Common myeloid progenitor, CD34-positive (primary cell): ENCODE measurements at regions not wholly inside any gene's neighbourhood (a gene's known extent, or its start where the extent isn't known, plus 50 kb on each side); places are given as distances from the start of the nearest gene placed in this dataset.

ENCODE experiments used
- CTCF ChIA-PET: fragments of 350-600 bp; sonication (Branson Sonifier 250); formaldehyde crosslinking; loops from one replicate; lab custom pipeline; 2021; ENCODE audit warnings: antibody characterized with exemption; lab: Charles Lee
- POLR2A ChIA-PET: fragments of 350-600 bp; sonication (Branson Sonifier 250); formaldehyde crosslinking; loops from one replicate; lab custom pipeline; 2021; ENCODE audit warnings: antibody characterized with exemption; lab: Charles Lee
- DNase-seq, 3 donors: peaks; one replicate each; pipeline versions ENCODE4 v3.0.0 to v3.0.0-alpha.2; 2013
- H3K27ac ChIP-seq, 2 experiments: 1 replicate in 1 of 2; 2 replicates in 1 of 2; pipeline ENCODE4 v1.7.0; 2013; ENCODE audit warnings: inconsistent platforms in 2 of 2, low read length in 2 of 2, mild to moderate bottlenecking in 2 of 2, low read depth in 1 of 2, moderate library complexity in 1 of 2; ENCODE audit not compliant: severe bottlenecking in 2 of 2, insufficient read depth in 1 of 2, poor library complexity in 1 of 2
- H3K27me3 ChIP-seq, 5 experiments: replicated peaks in 2 of 5; 1 replicate in 3 of 5; 2 replicates in 2 of 5; pipeline versions ENCODE4 v1.6.1 to v1.7.0; 2013; ENCODE audit warnings: low read length in 4 of 5, mild to moderate bottlenecking in 2 of 5, moderate library complexity in 2 of 5, inconsistent platforms in 1 of 5; ENCODE audit not compliant: insufficient read depth in 5 of 5, control insufficient read depth in 4 of 5
- H3K36me3 ChIP-seq, 4 experiments: 1 replicate in 2 of 4; 2 replicates in 2 of 4; pipeline versions ENCODE4 v1.6.1 to v1.7.0; 2013; ENCODE audit warnings: low read length in 3 of 4, control low read depth in 1 of 4, mild to moderate bottlenecking in 1 of 4; ENCODE audit not compliant: control insufficient read depth in 4 of 4, insufficient read depth in 4 of 4
- H3K4me1 ChIP-seq, 4 experiments: 1 replicate in 3 of 4; 2 replicates in 1 of 4; pipeline versions ENCODE4 v1.6.1 to v1.7.1; 2013; ENCODE audit warnings: low read length in 3 of 4, mild to moderate bottlenecking in 3 of 4, control low read depth in 1 of 4, inconsistent platforms in 1 of 4, moderate library complexity in 1 of 4; ENCODE audit not compliant: control insufficient read depth in 4 of 4, insufficient read depth in 4 of 4; ENCODE audit errors: control extremely low read depth in 1 of 4
- H3K4me3 ChIP-seq, 7 experiments: 1 replicate in 4 of 7; 2 replicates in 3 of 7; pipeline versions ENCODE4 v1.5.1 to v1.7.0; 2013; ENCODE audit warnings: mild to moderate bottlenecking in 7 of 7, low read length in 6 of 7, moderate library complexity in 6 of 7, inconsistent platforms in 2 of 7, low read depth in 2 of 7, control low read depth in 1 of 7; ENCODE audit not compliant: insufficient read depth in 4 of 7, control insufficient read depth in 1 of 7; ENCODE audit errors: extremely low read depth in 1 of 7
- H3K9me3 ChIP-seq, 5 experiments: 1 replicate in 4 of 5; 2 replicates in 1 of 5; pipeline versions ENCODE4 v1.6.1 to v1.7.1; 2013; ENCODE audit warnings: low read length in 4 of 5, mild to moderate bottlenecking in 2 of 5, inconsistent platforms in 1 of 5, low read depth in 1 of 5, moderate library complexity in 1 of 5; ENCODE audit not compliant: control insufficient read depth in 4 of 5, insufficient read depth in 2 of 5; ENCODE audit errors: control extremely low read depth in 1 of 5
- WGBS: methylation state at CpG from one replicate; pipeline ENCODE4 v1.1.5; 2013; ENCODE audit not compliant: insufficient coverage; 5-methylcytosine and 5-hydroxymethylcytosine counted together

DNA sequence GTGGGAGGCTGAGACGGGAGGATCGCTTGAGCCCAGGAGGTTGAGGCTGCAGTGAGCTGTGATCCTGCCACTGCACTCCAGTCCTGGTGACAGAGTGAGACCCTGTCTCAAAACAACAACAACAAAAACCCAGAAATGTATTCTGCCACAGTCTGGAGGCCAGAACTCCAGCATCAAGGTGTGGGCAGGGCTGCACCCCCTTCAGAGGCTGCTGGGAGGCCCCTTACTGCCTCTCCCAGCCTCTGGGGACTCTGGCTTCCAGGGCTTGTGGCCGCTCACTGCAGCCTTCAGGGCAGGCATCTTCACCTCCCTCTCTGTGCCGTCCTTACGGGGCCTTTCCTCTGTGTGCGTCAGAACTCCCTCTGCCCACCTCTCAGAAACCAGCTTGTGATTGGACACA is 209.4 kb upstream of the GSE1 start:
- CTCF ChIA-PET: interaction anchor here (0.9 to 3.5 kb wide), 5 partner anchors 12 to 37 kb away, joined by 3 to 18 read pairs (median 8); no protein-coding TSS in a partner anchor
- POLR2A ChIA-PET: interaction anchor here (0.6 kb wide), 1 partner anchor 99 kb away, joined by 3 read pairs; no protein-coding TSS in a partner anchor
- no peak for DNase-seq
- no peak overlapping the region for H3K4me3 ChIP-seq
- no peak overlapping the region for H3K27ac ChIP-seq
- H3K9me3 ChIP-seq: no peaks in the 10 kb centered on the region
- 96% methylated on average over 5 of the region's 6 CpGs for WGBS
- H3K27me3 ChIP-seq: no peaks in the 10 kb centered on the region
- peaks cover 0 to 19% (median 15%) of the 10 kb centered on the region in 4 experiments for H3K4me1 ChIP-seq
- no peaks in the 10 kb centered on the region for H3K36me3 ChIP-seq

DNA sequence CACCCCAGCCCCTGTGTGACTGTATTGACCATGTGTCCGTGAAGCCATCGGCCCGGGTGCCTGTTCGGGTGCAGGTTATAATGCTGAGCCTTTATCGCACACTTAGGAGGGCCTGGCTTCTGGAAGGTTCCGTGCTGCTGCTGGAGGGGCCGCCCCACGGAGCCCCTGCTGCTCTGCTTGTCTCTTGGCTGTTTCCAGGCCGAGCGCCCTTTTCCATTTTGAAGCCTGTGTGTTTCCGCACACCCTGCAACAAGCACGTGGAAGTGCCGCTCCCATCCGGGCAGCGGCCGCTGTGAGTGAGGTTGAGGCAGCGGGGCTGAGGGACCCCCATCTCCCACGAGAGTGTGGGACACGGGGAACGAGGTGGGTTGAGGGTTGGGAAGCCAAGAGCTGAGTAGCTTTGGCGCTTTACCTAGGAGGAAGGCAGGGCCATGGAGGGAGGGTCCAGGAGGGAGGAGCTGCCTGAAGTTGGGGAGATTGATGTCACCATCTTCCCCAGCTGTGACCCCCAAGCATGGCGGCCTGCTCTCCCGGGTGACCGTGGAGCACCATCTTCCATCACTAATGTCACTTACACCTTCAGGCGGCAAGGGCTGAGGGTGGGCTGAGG is 200.1 kb upstream of the GSE1 start:
- H3K27ac ChIP-seq: no peak overlapping the region
- CTCF ChIA-PET: interaction anchor here (1.1 kb wide), 1 partner anchor 31 kb away, joined by 3 read pairs; no protein-coding TSS in a partner anchor
- H3K4me3 ChIP-seq: no peak overlapping the region
- peaks cover 0 to 3% (median 0%) of the 10 kb centered on the region in 4 experiments for H3K36me3 ChIP-seq
- peaks cover 0 to 19% (median 17%) of the 10 kb centered on the region in 4 experiments for H3K4me1 ChIP-seq
- DNase-seq: no peak
- POLR2A ChIA-PET: no interaction called here
- no peaks in the 10 kb centered on the region for H3K27me3 ChIP-seq
- 96% methylated on average over 21 of the region's 25 CpGs for WGBS
- H3K9me3 ChIP-seq: peaks cover 2 to 11% (median 5%) of the 10 kb centered on the region in 5 experiments

DNA sequence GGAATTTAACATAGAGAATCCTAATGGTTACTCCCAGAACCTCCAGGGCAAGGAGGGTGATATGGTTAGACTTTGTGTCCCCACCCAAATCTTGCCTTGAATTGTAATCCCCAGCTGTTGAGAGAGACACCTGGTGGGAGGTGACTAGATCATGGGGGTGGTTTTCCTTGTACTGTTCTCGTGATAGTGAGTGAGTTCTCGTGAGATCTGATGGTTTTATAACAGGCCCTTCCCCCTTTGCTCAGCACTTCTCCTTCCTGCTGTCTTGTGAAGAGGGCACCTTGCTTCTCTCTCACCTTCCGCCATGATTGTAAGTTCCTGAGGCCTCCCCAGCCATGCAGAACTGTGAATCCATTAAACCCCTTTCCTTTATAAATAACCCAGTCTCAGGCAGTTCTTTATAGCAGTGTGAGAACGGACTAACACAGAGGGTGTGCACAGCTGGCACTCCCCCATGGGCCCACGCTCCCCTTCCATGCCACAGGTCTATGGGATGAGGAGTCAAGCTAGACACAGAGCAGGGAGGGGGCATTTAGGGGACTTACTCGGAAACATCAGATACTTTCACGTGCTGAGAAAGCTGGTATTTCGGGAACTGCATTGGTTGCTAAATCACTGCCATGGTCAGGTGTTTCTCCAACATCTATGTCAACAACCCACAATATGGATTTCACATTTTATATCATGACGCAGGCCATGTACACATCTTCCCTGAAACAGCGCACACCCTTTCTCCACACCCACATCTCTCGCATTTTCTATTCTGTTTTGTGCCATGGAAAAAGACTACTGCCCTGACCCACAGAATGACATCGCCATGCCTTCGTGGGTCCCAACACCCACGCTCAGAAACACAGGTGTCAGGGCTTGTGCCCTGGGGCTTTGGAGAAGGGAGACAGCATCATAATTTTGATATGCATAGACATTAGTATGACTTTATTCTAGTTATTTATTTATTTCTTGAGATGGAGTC is 199.1 kb upstream of the GSE1 start:
- Histone ChIP-seq H3K36me3 (peaks cover 0 to 3% (median 0%) of the 10 kb centered on the region in 4 experiments), H3K9me3 (peaks cover 2 to 11% (median 5%) of the 10 kb centered on the region in 5 experiments), H3K27me3 (no peaks in the 10 kb centered on the region), H3K27ac (no peak overlapping the region), H3K4me1 (peaks cover 0 to 27% (median 21%) of the 10 kb centered on the region in 4 experiments), H3K4me3 (no peak overlapping the region)
- 95% methylated on average over 8 of the region's 14 CpGs for WGBS
- ChIA-PET POLR2A (no interaction called here), CTCF (interaction anchor here (1.1 to 2.2 kb wide), 2 partner anchors 12 to 32 kb away, joined by 3 to 14 read pairs; no protein-coding TSS in a partner anchor)
- DNase-seq: no peak

DNA sequence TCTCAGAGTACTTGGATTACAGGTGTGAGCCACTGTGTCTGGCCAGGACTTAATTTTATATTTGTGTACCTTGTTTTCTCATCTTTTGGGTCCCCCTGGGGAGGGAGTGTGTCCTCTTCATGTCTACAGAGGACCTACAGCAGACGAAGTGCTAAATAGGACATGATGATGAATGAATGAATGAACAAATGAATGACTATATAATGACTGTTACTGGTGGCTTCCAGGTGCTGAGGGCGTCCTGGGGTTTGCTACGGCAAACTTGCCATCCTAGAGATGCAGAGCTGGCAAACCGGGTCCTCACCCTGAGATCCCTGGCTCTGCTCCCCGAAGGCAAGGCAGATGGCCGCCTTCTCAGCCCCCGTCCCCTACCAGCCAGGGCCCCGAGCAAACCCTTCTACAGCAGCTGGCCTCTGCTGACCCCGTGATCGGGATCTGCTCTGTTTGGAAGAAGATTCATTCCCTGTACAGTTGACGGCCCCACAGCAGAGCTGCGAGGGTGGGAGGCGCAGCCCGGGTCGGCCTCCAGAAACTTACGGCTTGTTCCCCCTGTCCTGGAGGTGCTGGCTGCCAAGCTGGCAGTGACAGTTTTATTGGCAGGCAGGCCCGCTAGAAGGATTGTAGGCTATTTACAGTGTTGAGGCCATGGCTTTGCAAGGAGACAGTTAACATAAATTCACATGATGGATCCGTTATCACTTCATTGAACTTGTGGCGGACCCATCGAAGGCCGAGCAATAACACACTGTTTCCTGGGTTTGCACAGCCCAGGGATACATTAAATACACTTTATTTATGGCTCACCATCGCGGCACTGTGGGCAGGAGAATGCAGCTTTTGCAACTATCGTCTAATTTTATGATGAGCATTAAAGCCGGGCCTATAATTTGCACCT is 197.7 kb upstream of the GSE1 start:
- CTCF ChIA-PET: interaction anchor here (0.6 to 2.2 kb wide), 24 partner anchors 10 to 303 kb away, joined by 3 to 14 read pairs (median 3); no protein-coding TSS in a partner anchor
- peaks cover 0 to 32% (median 22%) of the 10 kb centered on the region in 4 experiments for H3K4me1 ChIP-seq

GRCh38 chr16:85416228-85417109 is 196.7 kb upstream of the GSE1 start:
- Histone ChIP-seq H3K36me3 (peaks cover 0 to 3% (median 0%) of the 10 kb centered on the region in 4 experiments), H3K27ac (no peak overlapping the region), H3K4me3 (peak overlapping the region in 3 of 7 experiments; percentile 53 to 66 (median 59)), H3K27me3 (no peaks in the 10 kb centered on the region), H3K4me1 (peaks cover 0 to 33% (median 25%) of the 10 kb centered on the region in 4 experiments), H3K9me3 (peaks cover 2 to 11% (median 5%) of the 10 kb centered on the region in 5 experiments)
- 43% methylated on average over 20 of the region's 24 CpGs for WGBS
- POLR2A ChIA-PET: interaction anchor here (1.0 kb wide), 1 partner anchor 138 kb away, joined by 3 read pairs; no protein-coding TSS in a partner anchor
- peak; percentile 84 to 90 (median 90) for DNase-seq
- CTCF ChIA-PET: interaction anchor here (0.6 to 2.2 kb wide), 24 partner anchors 8 to 269 kb away, joined by 3 to 14 read pairs (median 3); no protein-coding TSS in a partner anchor

More for the DNA sequence above, 197.7 kb upstream of the GSE1 start:
- POLR2A ChIA-PET: interaction anchor here (1.0 kb wide), 1 partner anchor 139 kb away, joined by 3 read pairs; no protein-coding TSS in a partner anchor
- Histone ChIP-seq H3K9me3 (peaks cover 2 to 11% (median 5%) of the 10 kb centered on the region in 5 experiments), H3K4me3 (peak overlapping the region in 1 of 7 experiments; percentile 59), H3K27me3 (no peaks in the 10 kb centered on the region), H3K36me3 (peaks cover 0 to 3% (median 0%) of the 10 kb centered on the region in 4 experiments), H3K27ac (no peak overlapping the region)
- WGBS: 91% methylated on average over 23 of the region's 25 CpGs
- DNase-seq: no peak
